ENCODE measurements at regions not wholly inside any gene's neighbourhood (a gene's known extent, or its start where the extent isn't known, plus 50 kb on each side); places are given as distances from the start of the nearest gene placed in this dataset.

DNA sequence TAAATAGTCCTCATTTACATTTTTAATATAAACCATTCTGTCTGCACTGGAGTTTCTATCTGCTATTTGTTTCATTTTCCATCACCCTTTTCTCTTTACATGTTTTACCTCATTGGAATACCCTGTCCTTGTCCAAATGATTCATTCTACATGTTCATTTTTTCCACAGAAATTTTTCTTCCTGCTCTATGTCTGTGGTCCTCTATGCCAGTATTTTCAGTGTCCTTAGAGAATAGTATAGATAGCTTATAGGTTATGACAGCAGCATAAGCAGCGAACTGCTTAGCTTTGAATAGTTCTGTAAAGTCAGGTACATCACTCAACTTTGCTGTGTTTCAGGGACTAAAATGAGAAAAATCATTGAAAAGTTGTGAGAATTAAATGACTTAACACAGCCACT is 742.3 kb upstream of the CBLB start:
- no peaks in the 10 kb centered on the region for H4K20me1 ChIP-seq (ENCODE audit: insufficient read depth, low read length, poor library complexity, severe bottlenecking)
- H2AFZ ChIP-seq (ENCODE audit: low read length): no peak overlapping the region
- no peaks in the 10 kb centered on the region for H3K9me2 ChIP-seq (replicated peaks; ENCODE audit: low read depth, low read length)
- H3K4me3 ChIP-seq (ENCODE audit: low read length, poor library complexity, severe bottlenecking): no peak overlapping the region
- no peaks in the 10 kb centered on the region for H3K36me3 ChIP-seq (ENCODE audit: insufficient read depth, low read length)
- H3K79me2 ChIP-seq (ENCODE audit: insufficient read depth, low read length): no peaks in the 10 kb centered on the region
- no peaks in the 10 kb centered on the region for H3F3A ChIP-seq (ENCODE audit: low read depth)
- peaks cover 14% of the 10 kb centered on the region for H3K9me3 ChIP-seq (ENCODE audit: insufficient read depth, low read depth, low read length)
- H3K27me3 ChIP-seq (ENCODE audit: insufficient read depth, low read length, poor library complexity, severe bottlenecking): no peaks in the 10 kb centered on the region
- H3K4me1 ChIP-seq (ENCODE audit: insufficient read depth, low read length, poor library complexity, severe bottlenecking): peaks cover 5% of the 10 kb centered on the region
- no peak overlapping the region for H3K9ac ChIP-seq (ENCODE audit: low read depth, low read length, poor library complexity, severe bottlenecking)
- no peak for TF ChIP-seq EZH2phosphoT487 (IDR thresholded peaks at IDR 0.05; ENCODE audit: borderline replicate concordance)
- TF ChIP-seq, protein P1, sequence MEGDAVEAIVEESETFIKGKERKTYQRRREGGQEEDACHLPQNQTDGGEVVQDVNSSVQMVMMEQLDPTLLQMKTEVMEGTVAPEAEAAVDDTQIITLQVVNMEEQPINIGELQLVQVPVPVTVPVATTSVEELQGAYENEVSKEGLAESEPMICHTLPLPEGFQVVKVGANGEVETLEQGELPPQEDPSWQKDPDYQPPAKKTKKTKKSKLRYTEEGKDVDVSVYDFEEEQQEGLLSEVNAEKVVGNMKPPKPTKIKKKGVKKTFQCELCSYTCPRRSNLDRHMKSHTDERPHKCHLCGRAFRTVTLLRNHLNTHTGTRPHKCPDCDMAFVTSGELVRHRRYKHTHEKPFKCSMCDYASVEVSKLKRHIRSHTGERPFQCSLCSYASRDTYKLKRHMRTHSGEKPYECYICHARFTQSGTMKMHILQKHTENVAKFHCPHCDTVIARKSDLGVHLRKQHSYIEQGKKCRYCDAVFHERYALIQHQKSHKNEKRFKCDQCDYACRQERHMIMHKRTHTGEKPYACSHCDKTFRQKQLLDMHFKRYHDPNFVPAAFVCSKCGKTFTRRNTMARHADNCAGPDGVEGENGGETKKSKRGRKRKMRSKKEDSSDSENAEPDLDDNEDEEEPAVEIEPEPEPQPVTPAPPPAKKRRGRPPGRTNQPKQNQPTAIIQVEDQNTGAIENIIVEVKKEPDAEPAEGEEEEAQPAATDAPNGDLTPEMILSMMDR (conservative IDR thresholded peaks at IDR 0.05; ENCODE audit: low read length): no peak
- no peak overlapping the region for H3K4me2 ChIP-seq (ENCODE audit: low read depth, low read length, poor library complexity, severe bottlenecking)

DNA sequence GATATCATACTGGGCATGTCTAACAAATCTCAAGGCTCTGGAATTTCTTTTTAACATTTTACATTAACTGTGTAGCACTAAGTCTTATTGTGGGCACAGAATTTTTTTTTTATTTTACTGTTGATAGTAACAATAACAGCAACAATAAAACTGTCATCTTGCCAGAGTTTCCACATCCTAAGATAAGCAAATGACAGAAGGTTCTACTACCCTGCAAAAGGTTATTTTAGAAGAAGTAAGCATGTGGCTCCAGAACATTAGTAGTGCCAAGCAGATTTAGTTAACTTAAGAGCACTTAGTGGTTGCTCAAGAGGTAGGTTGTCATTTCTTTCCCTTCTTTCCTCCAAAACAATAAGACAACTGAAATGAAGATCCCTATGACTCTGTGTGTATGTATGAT is 743.0 kb upstream of the CBLB start:
- Histone ChIP-seq H3K4me1 (ENCODE audit: insufficient read depth, low read length, poor library complexity, severe bottlenecking) (peaks cover 5% of the 10 kb centered on the region), H3K9me3 (ENCODE audit: insufficient read depth, low read depth, low read length) (peaks cover 14% of the 10 kb centered on the region), H3K9me2 (replicated peaks; ENCODE audit: low read depth, low read length) (no peaks in the 10 kb centered on the region), H3F3A (ENCODE audit: low read depth) (no peaks in the 10 kb centered on the region), H3K27me3 (ENCODE audit: insufficient read depth, low read length, poor library complexity, severe bottlenecking) (no peaks in the 10 kb centered on the region), H3K4me2 (ENCODE audit: low read depth, low read length, poor library complexity, severe bottlenecking) (no peak overlapping the region), H3K36me3 (ENCODE audit: insufficient read depth, low read length) (no peaks in the 10 kb centered on the region), H3K9ac (ENCODE audit: low read depth, low read length, poor library complexity, severe bottlenecking) (no peak overlapping the region), H2AFZ (ENCODE audit: low read length) (no peak overlapping the region), H3K79me2 (ENCODE audit: insufficient read depth, low read length) (no peaks in the 10 kb centered on the region), H3K4me3 (ENCODE audit: low read length, poor library complexity, severe bottlenecking) (no peak overlapping the region), H4K20me1 (ENCODE audit: insufficient read depth, low read length, poor library complexity, severe bottlenecking) (no peaks in the 10 kb centered on the region)
- TF ChIP-seq EZH2phosphoT487 (IDR thresholded peaks at IDR 0.05; ENCODE audit: borderline replicate concordance): no peak
- TF ChIP-seq, protein P1 (conservative IDR thresholded peaks at IDR 0.05; ENCODE audit: low read length): no peak

DNA sequence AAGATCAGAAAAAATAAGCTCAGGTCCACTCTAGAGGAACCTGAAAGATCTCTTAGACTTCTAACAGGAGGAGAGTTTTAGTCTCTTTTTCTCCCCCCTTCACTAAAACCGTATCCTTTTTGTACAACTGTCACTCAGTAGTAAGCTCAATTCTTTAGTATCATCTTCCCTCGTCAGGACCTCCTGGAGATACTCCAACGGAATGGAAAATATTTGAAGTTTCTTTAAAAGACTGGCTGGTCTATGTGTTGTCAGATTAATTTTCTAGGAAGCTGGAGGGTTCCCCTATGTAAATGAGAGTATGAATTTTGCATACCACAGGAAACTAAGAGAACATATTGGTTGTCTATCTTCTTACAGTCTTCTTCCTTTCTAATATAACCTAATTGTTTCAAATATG is 747.7 kb upstream of the CBLB start:
- H3K36me3 ChIP-seq (ENCODE audit: insufficient read depth, low read length): no peaks in the 10 kb centered on the region
- TF ChIP-seq EZH2phosphoT487 (IDR thresholded peaks at IDR 0.05; ENCODE audit: borderline replicate concordance): no peak
- TF ChIP-seq, protein P1 (conservative IDR thresholded peaks at IDR 0.05; ENCODE audit: low read length): no peak
- no peak overlapping the region for H3K4me3 ChIP-seq (ENCODE audit: low read length, poor library complexity, severe bottlenecking)
- no peak overlapping the region for H3K9ac ChIP-seq (ENCODE audit: low read depth, low read length, poor library complexity, severe bottlenecking)
- H4K20me1 ChIP-seq (ENCODE audit: insufficient read depth, low read length, poor library complexity, severe bottlenecking): no peaks in the 10 kb centered on the region
- H3K27me3 ChIP-seq (ENCODE audit: insufficient read depth, low read length, poor library complexity, severe bottlenecking): no peaks in the 10 kb centered on the region
- H2AFZ ChIP-seq (ENCODE audit: low read length): no peak overlapping the region
- no peak overlapping the region for H3K4me2 ChIP-seq (ENCODE audit: low read depth, low read length, poor library complexity, severe bottlenecking)
- H3K9me2 ChIP-seq (replicated peaks; ENCODE audit: low read depth, low read length): no peaks in the 10 kb centered on the region
- H3F3A ChIP-seq (ENCODE audit: low read depth): no peaks in the 10 kb centered on the region
- no peaks in the 10 kb centered on the region for H3K79me2 ChIP-seq (ENCODE audit: insufficient read depth, low read length)
- no peaks in the 10 kb centered on the region for H3K4me1 ChIP-seq (ENCODE audit: insufficient read depth, low read length, poor library complexity, severe bottlenecking)
- peaks cover 14% of the 10 kb centered on the region for H3K9me3 ChIP-seq (ENCODE audit: insufficient read depth, low read depth, low read length)
